HG02943 (cell line): ENCODE measurements at regions not wholly inside any gene's neighbourhood (a gene's known extent, or its start where the extent isn't known, plus 50 kb on each side); places are given as distances from the start of the nearest gene placed in this dataset.

Source experiments
- ATAC-seq: cut with Tn5 transposase; IDR thresholded peaks from one replicate; pipeline ENCODE4 v1.9.1; 2021; ENCODE audit warnings: mild to moderate bottlenecking, low read depth, moderate library complexity; ENCODE audit not compliant: unreplicated experiment

DNA sequence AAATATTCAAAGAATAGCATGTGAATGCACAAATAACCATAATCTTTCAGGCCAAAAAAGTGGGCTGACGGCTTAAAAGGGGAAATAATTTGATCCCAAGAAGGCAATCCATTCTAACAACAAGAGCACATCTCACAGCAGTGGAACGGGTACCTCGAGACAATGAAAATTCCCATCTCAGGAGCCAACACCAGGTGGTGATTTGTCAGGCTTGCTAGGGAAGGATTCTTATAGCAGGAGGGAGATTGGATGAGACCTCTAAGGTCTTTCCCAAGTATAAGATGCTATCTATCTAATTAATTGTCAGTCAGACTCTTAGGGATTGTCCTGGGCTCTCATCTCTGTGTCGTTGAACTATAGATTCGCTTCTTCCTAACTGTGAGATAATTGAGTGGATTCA lies 284.0 kb downstream of the ETS1 start:
- no peak for ATAC-seq

DNA sequence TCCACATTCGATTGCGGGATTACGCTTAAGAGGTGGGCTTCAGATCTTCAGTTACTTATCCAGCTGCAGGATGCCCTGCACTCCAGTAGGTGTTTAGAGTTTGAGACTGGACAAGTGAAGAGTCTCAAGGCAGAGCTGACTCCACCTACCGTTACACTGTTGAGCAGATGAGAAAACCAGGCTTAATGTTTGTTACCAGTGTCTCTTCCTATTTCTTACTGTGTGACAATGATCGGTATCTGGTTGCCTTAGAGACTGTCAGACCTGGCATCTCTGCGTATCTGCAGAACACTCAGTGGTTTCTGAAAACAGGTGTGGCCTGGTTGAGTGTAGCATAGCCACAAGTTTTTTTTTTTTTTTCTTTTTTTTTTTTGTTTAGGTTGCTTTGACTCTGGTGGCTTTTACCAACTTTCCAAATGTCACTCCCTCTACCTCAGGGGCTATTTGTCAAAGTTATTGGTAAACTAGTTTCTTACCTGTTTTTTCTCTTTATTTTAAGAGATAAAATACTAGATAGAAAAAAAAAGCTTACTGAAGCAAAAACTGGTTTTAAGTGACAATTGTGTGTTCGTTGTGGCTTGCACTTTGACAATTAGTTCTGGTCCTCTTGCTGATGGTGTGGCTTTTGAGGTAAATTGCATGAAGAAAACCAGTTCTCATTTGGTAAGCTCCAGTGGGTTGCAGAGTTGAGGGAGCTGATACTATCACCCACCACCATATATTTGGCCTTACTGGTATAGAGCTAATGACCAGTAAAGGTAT lies 284.8 kb downstream of the ETS1 start:
- peak; percentile 90 for ATAC-seq

DNA sequence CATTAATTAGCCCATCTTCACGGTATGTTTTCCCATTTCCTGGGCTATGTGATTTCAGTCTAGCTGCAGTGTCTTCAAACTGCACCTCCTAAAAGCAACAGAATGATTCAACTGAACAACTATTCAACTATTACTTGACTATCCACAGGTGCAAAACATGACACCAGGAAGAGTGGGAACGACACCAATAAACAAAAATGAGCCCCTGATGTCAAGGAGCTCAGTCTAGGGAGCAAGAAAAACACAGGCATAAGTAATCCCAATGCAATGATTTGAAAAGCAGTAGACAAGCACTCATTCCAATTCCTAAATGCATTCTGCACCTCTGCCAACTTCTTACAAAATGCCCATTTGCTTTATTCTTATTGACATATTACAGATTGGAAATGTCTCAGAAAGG lies 285.6 kb downstream of the ETS1 start:
- ATAC-seq = no peak

- ATAC-seq = no peak
Observed at GRCh38 chr11:128300785-128301184, 286.6 kb downstream of the ETS1 start.

DNA sequence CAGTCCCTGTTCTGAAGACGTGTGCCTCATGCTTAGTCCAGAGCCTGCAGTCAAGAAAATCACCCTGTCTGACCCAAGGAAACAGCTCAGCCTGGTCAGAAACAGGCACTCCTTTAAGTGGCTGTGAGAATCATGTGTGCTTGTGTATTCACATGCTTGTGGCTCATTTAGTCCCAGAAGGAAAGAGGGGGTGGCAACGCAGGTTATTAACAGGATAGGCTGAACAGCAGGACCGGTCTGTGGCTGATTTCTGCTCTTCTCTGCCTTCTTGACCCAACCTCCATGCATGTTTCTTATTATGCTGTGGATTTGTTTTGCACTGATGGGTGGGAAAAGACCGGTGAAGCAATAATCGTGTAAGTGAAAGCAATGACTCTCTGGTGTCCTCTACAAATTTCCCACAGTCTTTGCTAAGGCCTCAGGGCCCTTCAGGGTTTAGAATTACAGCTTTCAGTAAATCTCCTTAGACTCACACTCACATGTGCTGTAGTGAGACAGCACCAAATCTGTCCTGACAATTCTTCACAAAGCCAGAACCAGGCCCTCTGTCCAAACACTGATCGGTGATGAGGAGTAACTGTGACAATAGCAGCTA lies 288.1 kb downstream of the ETS1 start:
- ATAC-seq = no peak

DNA sequence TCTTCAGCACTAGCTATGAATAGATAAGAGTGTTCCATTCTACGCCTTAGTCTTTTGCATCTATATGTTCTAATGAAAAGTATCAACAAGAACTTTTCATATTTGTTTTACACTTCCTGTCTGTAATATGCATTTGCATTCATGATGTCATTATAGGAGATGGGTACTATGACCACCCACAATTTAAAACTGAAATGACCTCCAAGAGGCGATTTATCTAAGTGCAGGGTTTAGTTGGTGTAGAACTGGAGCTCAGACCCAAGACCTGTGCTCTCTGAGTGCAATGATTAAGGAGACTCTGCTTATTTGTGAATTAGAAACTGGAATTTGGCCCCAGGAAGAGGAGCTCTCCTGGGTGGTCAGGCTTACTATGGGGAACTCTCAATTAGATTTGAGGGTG lies 289.1 kb downstream of the ETS1 start:
- no peak for ATAC-seq

- ATAC-seq = no peak
Observed at GRCh38 chr11:128297805-128298204, 289.6 kb downstream of the ETS1 start.

DNA sequence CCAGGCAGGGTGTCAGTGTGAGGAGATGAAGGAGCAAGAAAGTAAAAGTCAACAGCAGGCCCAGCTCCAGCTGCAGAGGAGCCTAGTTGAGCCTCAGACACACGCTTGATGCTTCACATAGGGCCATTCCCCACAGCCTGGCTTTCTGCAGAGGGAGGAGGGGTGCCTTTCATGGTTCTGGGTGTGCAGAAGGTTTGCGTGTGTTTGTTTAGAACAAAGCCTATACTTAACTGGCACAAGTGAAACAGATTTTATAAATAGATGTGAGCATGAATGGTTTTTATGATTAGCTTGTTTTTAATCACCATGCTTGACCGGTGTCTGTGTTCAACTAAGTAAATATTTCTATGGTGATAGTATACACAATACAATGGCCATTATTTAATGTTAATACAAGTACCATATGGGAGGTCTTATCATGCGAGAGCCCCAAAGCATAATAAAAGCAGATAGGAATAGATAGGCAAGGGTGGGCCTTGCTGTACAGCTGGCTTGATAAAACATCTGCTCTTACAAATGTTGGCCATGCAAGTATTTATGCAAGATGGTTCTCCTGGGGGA lies 290.2 kb downstream of the ETS1 start:
- no peak for ATAC-seq

- no peak for ATAC-seq
Observed at GRCh38 chr11:128294671-128295050, 292.7 kb downstream of the ETS1 start.

DNA sequence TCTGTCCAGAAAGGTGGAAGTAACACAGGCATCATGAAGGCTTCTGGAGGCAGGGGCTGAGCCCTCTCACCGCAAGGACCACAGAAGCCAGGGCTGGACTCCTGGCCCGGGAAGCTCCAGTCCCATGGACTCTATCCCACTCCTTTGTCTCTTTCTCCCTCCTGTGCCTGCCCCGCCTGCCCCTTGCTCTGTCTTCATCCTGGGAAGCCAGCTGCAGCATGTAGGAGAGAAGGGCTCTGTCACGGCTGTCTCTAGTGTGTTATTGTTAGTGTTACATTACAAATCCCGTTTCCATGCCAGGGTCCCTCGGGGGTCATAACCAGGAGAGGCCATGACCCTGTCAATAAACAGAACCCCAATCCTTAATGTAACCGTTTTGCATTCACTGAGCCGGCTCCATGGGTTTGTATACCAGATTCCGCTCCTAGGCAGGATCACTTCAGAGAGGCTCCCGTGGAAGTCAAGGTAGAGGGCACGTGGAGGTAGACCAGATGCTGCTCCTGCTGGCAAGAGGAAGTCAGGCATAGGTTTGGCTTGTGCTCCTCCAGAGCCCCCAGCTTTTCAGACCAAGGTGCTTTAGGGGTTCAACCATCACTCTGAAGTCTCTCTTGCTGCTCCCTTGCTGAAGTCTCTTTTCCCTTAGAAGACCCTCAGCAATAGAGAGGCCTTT lies 293.2 kb downstream of the ETS1 start:
- no peak for ATAC-seq

DNA sequence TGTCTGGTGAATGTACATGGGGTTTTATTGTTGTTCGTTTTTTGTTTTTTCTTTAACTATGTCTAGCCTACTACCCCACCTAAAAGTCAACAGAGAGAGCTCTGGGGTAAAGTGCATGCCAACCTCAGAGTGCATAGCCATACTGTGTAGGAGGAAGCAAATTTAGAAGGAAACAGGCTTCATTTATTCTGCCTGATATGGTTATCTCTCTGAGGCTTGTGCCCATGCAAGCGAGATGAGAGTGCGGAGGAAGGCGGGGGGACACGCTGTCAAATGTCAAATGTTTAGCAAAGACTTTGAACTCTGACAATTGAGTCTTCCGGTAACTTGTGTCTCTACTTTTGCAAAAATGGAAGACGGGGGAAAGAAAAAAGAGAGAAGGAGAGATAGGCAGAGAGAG lies 295.5 kb downstream of the ETS1 start:
- no peak for ATAC-seq

- no peak for ATAC-seq
Observed at GRCh38 chr11:128291007-128291406, 296.4 kb downstream of the ETS1 start.

- ATAC-seq = peak; percentile 88
Observed at GRCh38 chr11:128290106-128290840, 297.1 kb downstream of the ETS1 start.

DNA sequence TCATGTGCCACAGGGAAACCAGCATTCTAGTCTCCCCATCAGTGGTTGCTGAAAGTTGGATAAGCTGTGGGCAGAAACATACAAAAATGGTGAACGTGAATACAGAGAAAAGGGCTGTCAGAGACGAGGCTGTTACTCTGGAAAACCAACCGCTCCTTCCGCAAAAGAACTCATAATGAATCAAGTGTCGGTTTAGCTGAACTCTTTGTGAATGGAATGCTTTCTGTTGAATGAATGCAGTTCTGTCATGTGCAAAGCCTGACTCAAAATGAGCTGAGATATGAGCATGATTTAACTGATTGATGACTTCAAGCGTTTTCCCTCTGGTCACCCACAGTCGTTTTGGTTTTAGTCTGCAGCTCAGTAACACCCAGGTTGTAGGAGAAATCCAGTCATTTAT lies 298.3 kb downstream of the ETS1 start:
- ATAC-seq = no peak

DNA sequence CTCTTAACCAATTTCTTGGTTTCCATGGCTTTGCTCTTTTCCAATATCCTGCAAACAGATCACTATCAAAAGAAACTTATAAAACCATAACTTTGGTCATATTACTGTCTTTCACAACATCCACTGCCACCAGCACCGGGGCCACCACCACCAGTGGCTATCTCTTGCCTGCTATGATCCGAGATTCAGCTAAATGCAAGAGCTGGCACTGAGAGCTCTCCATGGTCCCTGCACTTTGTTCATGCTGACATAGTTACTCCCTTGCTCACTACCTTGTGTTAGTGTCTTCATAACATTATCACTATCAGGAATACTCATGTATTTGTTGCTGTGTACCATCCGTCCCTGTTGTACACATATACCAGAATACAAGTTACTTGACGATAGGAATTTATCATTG lies 299.0 kb downstream of the ETS1 start:
- ATAC-seq = no peak

DNA sequence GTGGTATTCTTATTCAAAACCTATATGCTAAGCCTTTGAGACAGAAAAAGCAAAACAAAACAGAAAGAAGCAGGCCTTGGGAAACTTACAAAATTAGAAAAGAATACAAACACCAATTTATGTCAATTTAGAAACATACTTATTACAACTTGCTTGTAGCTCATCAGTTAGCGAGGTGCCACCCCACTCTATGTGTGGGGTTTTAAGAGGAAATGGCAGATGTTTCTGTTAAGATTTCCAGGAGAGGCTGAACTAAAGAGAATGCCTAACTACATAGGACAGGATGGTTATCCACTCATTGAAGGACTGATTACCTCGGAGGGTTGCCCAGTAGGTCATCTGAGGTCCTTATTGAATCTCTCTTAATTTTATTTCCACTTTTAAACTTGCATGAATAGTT lies 302.0 kb downstream of the ETS1 start:
- ATAC-seq = no peak

- ATAC-seq = no peak
Observed at GRCh38 chr11:128284634-128285033, 302.7 kb downstream of the ETS1 start.

DNA sequence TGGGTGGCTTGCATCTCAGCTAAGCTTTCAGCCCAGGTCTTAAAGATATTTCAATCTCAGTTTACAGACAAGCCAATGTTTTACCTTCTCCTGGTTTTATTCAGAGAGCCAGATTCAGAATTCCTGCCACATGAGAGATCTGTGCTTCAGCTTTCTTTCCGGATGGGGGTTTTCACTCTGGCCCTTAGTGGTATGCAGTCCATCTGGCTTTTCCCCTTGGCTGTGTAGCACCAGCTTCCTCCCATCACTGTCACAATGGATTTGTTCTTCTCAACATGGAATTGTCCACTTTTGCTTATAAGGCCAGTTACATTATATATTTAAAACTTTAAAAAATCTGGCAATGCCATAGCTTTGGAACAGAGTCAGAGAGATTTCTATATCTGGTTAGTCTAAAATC lies 303.9 kb downstream of the ETS1 start:
- no peak for ATAC-seq

DNA sequence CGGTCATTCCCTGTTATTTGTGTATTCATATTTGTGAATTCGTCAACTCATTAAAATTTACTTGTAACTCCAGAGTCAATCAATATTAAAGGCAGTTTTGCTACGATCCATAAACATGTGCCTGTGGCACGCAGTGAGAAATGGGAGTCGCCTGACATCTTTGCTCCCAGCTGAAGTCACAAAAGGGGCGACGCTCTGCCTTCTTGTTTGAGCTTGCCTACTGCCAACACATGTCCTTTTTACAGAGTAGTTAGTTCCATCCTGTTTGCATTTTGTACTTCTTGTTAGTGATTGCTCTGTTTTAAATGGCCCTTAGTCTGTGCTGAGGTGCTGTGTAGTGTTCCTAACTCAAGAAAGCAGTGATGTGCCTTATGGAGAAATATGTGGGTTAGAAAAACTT lies 305.3 kb downstream of the ETS1 start:
- no peak for ATAC-seq

- ATAC-seq = no peak
Observed at GRCh38 chr11:128279866-128280265, 307.5 kb downstream of the ETS1 start.

DNA sequence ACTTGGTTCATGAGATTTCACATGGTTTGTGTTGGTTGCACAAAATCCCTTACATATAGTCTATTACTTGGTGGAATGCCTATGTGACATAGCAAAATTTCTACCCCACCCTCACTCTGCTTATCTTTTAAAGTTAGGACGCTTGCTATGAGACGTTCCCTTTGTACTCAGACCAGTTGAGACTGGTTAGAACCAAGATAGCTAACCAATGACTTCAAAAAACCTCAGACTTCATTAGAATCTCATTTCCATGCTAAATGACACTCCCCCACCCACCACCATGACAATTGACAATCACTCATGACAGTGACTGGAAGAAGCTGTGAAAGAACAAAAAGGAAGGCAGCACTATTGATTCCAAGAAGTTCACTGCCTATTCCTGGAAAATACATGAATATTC lies 313.6 kb downstream of the ETS1 start:
- ATAC-seq = no peak
